Muscle of leg (tissue), 3 donors: ENCODE measurements at regions not wholly inside any gene's neighbourhood (a gene's known extent, or its start where the extent isn't known, plus 50 kb on each side); places are given as distances from the start of the nearest gene placed in this dataset.

Source experiments
- DNase-seq: peaks from one replicate; pipeline ENCODE4 v3.0.0; 2013
- H3K27ac ChIP-seq: one replicate; pipeline ENCODE4 v1.5.1; 2013; ENCODE audit warnings: mild to moderate bottlenecking, low read length, control low read depth
- H3K27me3 ChIP-seq: one replicate; pipeline ENCODE4 v1.6.1; 2013; ENCODE audit warnings: low read length; ENCODE audit not compliant: control insufficient read depth, insufficient read depth
- H3K36me3 ChIP-seq: one replicate; pipeline ENCODE4 v1.6.1; 2013; ENCODE audit warnings: low read length; ENCODE audit not compliant: control insufficient read depth, insufficient read depth
- H3K4me1 ChIP-seq: one replicate; pipeline ENCODE4 v1.6.1; 2013; ENCODE audit warnings: low read length; ENCODE audit not compliant: control insufficient read depth, insufficient read depth
- H3K4me3 ChIP-seq: one replicate; pipeline ENCODE4 v1.5.1; 2013; ENCODE audit warnings: low read length, control low read depth
- H3K9me3 ChIP-seq: replicated peaks from 2 replicates; pipeline ENCODE4 v1.6.1; 2013; ENCODE audit warnings: low read depth, low read length; ENCODE audit not compliant: control insufficient read depth
- whole genome bisulfite sequencing: methylation state at CpG from one replicate; pipeline ENCODE4 v1.1.5; 2013; ENCODE audit warnings: missing lambda C conversion rate; ENCODE audit not compliant: insufficient coverage; 5-methylcytosine and 5-hydroxymethylcytosine counted together

DNA sequence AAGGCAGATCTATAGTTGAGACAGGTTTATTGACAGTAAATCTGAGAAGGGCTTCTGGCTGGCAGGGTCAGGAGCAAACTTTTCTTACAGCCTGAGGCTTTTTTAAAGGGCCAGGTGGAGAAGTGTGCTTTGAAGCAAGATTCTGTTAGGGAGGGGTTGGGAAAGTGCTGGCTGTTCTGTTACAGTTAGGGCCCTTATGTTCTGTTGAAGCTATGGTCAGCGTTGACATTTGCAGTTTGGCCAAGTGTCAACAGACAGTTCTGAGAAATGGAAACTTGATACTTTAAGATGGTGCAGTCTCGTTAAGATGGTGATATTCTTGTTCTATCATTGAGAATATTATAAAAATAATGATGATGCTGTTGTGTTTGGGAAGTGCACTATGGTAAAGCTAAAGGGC is 154.2 kb downstream of the RDH14 start:
- Histone ChIP-seq H3K4me3 (no peak overlapping the region), H3K4me1 (no peaks in the 10 kb centered on the region), H3K36me3 (no peaks in the 10 kb centered on the region), H3K27me3 (no peaks in the 10 kb centered on the region), H3K9me3 (peaks cover 2% of the 10 kb centered on the region), H3K27ac (no peak overlapping the region)
- no CpG with 5 or more reads among the region's 2 CpGs for WGBS
- DNase-seq, result peak; percentile 28

DNA sequence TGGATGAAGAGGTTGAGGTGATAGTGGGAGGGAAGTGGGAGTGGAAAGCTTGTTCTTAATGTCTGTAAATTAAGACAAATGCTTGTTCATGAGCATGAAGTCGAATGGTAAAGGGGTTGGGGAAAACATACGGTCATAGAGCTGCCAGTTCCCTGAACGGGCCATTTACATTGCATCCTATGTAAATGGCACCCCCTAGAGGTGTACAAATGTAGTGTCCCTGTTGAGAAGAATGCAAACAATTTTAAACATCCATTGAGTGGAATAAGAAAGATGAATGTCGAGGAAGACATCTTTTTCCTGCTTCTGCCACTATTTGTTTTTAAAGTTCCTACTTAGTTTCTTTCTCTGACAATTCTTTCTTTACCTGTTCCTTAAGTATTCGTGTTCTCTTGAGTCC is 155.7 kb downstream of the RDH14 start:
- 0% methylated on average over 1 of the region's 5 CpGs for WGBS
- no peaks in the 10 kb centered on the region for H3K27me3 ChIP-seq
- no peaks in the 10 kb centered on the region for H3K36me3 ChIP-seq
- H3K27ac ChIP-seq, result peak overlapping the region; percentile 53
- peaks cover 2% of the 10 kb centered on the region for H3K9me3 ChIP-seq
- H3K4me1 ChIP-seq, result no peaks in the 10 kb centered on the region
- DNase-seq, result peak; percentile 41
- no peak overlapping the region for H3K4me3 ChIP-seq

DNA sequence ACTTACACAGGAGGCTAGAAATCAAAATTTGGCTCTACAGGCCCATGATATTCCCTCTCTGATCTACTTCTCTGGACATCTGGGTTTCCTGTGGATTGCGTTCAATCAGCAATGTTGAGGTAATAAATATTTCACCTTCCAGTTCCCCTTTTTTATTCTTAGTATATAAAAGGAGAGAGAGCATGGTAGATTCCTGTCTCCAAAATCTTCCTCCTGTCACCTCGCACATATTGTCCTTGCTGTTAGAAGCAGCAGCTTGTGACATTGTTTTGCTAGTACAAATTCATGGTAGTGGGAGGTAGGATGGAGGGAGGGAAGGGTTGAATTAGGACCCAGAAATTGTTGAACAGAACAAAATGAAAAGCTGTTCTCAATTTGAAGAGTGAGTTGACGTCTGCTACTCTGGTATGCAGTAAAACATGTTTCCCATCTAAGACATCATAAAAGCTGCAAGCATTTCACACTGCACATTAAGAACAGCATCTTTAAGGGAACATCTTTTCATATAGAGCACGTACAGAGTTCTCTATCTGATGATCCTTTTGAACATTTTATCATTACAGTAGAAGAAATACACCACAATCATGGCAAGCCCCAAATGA is 156.4 kb downstream of the RDH14 start:
- H3K36me3 ChIP-seq, result no peaks in the 10 kb centered on the region
- H3K27me3 ChIP-seq, result no peaks in the 10 kb centered on the region
- H3K4me1 ChIP-seq, result no peaks in the 10 kb centered on the region
- H3K27ac ChIP-seq, result peak overlapping the region; percentile 62
- H3K9me3 ChIP-seq, result peaks cover 2% of the 10 kb centered on the region
- no peak overlapping the region for H3K4me3 ChIP-seq
- DNase-seq, result peak; percentile 89
- WGBS, result no CpG with 5 or more reads among the region's 4 CpGs

DNA sequence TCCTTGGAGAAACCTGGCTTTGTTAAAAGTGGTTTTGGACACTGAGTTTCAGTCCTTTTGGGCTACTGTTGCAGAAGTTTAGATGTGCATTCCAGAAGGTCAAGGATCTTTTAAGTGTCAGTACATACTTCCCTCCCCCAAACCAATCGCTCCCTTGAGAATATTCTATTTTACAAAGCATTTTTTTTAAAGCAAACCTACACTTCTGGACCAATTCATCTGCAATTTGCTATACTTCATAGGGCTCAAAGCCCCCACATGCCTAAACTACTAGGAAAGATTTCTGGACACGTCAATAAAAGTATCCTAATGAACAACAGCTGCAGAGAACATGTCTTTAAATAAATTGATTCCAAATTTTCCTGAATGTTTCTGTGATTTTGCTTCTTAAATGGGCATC is 157.6 kb downstream of the RDH14 start:
- Histone ChIP-seq H3K27ac (peak overlapping the region; percentile 43), H3K36me3 (no peaks in the 10 kb centered on the region), H3K4me1 (no peaks in the 10 kb centered on the region), H3K9me3 (no peaks in the 10 kb centered on the region), H3K4me3 (no peak overlapping the region), H3K27me3 (no peaks in the 10 kb centered on the region)
- peak; percentile 91 for DNase-seq
- WGBS, result no CpG with 5 or more reads among the region's 2 CpGs

DNA sequence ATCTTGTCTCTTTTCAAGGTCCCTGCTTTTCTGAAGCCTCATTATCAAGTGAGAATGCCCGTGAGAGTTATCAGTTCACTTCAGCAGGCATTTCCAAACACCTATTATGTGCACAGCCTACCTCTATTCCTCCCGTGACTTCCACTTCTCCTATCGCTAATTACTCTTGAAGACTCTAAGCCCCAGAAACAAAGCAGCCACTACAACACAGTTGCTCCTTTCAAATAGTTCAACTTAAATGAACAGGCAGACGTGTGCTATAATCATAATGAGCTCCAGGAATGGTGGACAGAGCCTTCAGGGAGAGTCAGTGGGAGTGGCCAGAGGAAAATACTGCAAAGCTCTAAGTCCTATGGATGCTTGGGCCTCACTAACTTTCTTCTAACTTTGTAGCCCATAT is 159.0 kb downstream of the RDH14 start:
- H3K4me3 ChIP-seq, result no peak overlapping the region
- H3K4me1 ChIP-seq, result peaks cover under 1% of the 10 kb centered on the region
- H3K27ac ChIP-seq, result no peak overlapping the region
- DNase-seq, result no peak
- WGBS, result 38% methylated on average over 1 of the region's 4 CpGs
- H3K27me3 ChIP-seq, result no peaks in the 10 kb centered on the region
- H3K36me3 ChIP-seq, result no peaks in the 10 kb centered on the region
- H3K9me3 ChIP-seq, result no peaks in the 10 kb centered on the region

DNA sequence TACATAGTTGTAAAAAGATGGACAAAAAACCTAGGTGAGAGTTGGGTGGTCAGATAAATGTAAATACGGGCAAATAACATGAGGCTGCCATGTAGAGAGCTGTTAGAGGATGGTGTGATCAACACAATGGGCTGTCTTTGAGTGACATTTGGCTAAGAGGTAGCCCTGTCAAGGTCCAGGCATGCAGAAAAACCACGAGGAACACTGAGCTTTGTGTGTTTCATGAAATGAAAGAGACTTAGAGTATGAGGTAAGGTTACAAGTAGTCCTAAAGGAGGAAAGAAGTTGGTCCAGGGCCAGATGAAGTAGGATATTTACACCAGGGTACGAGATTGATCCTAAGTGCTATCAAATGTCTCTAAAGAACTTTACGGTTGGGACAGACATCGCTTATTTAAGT is 160.9 kb downstream of the RDH14 start:
- Histone ChIP-seq H3K27ac (no peak overlapping the region), H3K4me1 (peaks cover 7% of the 10 kb centered on the region)
- 83% methylated on average over 5 of the region's 5 CpGs for WGBS

DNA sequence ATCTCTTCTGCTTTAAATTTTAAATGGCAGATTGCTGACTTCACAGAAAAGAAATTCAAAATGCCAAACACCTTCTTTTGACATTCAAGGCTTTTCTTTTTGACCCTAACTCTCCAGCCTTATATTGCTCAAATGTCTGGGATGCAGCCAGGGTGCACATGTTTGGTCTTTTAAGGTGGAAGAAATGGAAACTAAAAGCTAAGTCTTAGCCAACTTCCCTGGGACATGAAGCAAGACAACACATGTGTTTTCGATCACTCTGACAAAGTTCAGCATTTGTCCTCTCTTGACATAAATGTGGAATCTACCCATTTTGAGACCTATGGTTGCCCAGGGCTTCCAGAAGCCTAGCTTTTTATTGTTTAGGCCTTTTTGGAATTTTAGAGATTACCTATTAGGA is 161.6 kb downstream of the RDH14 start:
- Histone ChIP-seq H3K27me3 (no peaks in the 10 kb centered on the region), H3K4me3 (no peak overlapping the region), H3K4me1 (peaks cover 7% of the 10 kb centered on the region), H3K27ac (no peak overlapping the region), H3K9me3 (no peaks in the 10 kb centered on the region), H3K36me3 (no peaks in the 10 kb centered on the region)
- no CpG with 5 or more reads among the region's 1 CpG for WGBS
- peak; percentile 88 for DNase-seq

More for the DNA sequence above, 160.9 kb downstream of the RDH14 start:
- H3K4me3 ChIP-seq, result no peak overlapping the region
- no peaks in the 10 kb centered on the region for H3K36me3 ChIP-seq
- no peak for DNase-seq
- no peaks in the 10 kb centered on the region for H3K9me3 ChIP-seq
- no peaks in the 10 kb centered on the region for H3K27me3 ChIP-seq

DNA sequence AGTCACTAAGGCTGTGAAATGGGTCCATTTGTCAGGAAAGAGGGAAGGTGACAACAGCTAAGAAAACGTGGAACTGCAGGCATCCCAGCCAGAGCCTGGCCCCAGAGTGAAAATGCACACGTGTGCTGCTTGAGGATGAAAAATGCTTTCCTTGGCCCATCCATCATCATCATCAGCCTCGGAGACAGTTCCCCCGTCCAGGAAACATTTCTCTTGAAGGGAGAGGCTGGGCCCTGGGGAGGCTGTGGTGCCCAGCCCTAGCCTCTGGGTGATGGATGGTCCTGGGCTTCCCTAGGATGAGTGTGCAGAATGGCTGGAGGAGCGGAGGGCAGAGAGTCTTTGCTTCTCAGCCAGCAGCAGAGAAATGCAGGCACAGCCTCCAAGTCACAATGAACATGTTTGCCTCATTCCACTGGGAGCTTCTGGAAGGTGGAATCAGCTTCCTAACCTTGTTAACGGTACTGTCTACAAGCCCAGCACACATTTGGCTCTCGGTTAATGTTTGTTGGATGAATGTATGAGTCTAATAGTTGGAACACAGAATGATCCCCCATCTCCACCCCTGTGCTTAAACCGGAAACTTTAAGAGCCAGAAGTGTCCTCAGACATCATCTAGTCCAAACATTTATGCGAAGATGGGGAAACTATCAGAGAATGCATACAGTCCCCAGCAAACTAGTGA is 164.0 kb downstream of the RDH14 start:
- peak; percentile 96 for DNase-seq
- peak overlapping the region; percentile 53 for H3K27ac ChIP-seq

DNA sequence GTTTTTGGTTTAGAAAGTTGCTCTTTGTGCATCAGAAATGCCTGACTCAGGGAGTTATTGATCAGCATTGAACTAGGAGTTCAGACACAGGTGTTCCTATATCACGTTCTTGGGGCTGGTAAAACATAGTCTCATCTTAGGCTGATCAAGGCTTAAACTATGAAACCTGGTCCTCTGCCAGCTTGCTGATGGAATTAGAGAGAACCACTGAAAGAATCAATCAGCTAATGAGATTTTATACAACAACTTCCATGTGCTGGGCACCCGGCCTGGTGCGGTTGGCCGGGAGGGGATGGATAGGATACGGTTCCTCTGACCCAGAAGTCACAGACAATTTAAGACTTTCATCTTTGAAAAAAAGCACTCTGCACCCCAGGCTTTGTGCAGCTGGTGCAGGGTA is 164.9 kb downstream of the RDH14 start:
- Histone ChIP-seq H3K9me3 (no peaks in the 10 kb centered on the region), H3K36me3 (no peaks in the 10 kb centered on the region), H3K27me3 (no peaks in the 10 kb centered on the region), H3K4me3 (no peak overlapping the region), H3K27ac (peak overlapping the region; percentile 11), H3K4me1 (peaks cover 7% of the 10 kb centered on the region)
- DNase-seq, result no peak
- WGBS, result 74% methylated on average over 4 of the region's 5 CpGs

More for the DNA sequence above, 164.0 kb downstream of the RDH14 start:
- Histone ChIP-seq H3K36me3 (no peaks in the 10 kb centered on the region), H3K9me3 (no peaks in the 10 kb centered on the region), H3K4me1 (peaks cover 7% of the 10 kb centered on the region), H3K27me3 (no peaks in the 10 kb centered on the region), H3K4me3 (no peak overlapping the region)
- WGBS, result 22% methylated on average over 3 of the region's 9 CpGs

DNA sequence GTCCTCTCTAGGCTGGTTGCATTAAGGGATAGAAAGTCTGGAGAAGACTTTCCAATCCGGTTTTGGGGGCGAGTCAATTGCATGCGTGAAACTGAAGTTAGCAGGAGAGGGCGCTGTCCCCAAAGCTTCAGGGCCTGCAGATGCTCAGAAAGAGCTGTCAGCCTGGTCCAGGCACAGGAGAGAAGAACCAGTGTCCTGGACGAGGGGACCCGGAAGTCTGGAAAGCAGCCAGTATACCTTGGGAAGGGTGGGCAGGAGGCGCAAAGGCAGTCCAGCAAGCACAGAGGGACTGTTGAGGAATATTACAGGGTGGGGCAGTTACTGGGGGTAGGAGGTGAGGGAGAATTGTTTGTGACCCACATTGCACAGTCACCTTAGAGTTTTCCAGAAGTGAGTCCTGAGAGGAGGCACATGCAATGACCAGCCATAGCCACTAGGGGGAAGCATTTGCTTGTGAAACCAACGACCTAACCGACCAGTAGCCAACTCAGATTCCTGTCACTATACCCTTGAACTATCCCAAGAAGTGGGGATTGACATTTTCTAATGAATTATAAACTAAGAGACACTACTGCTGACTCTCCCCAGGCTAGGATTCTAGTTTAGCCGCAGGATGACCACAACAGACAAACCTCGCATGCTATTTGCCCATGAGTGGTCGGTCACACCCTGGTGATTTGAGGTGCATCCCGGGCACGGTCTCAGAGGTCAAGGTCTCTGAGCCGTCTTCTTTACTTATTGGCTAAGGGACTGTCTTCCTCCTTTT is 172.8 kb downstream of the RDH14 start:
- H3K36me3 ChIP-seq, result no peaks in the 10 kb centered on the region
- peak overlapping the region; percentile 25 for H3K27ac ChIP-seq
- H3K27me3 ChIP-seq, result no peaks in the 10 kb centered on the region
- DNase-seq, result peak; percentile 91
- H3K4me3 ChIP-seq, result no peak overlapping the region
- H3K4me1 ChIP-seq, result peaks cover 3% of the 10 kb centered on the region
- H3K9me3 ChIP-seq, result no peaks in the 10 kb centered on the region
- 56% methylated on average over 13 of the region's 15 CpGs for WGBS
